Endothelial cell of umbilical vein (primary cell): ENCODE measurements at regions not wholly inside any gene's neighbourhood (a gene's known extent, or its start where the extent isn't known, plus 50 kb on each side); places are given as distances from the start of the nearest gene placed in this dataset.

Experiments
- BruUV-seq: library from RNA; stranded (reverse); fragments of 400-500 nt; replicated peaks from 2 replicates; lab custom pipeline; 2021; lab: Mats Ljungman, UMichigan
- CTCF ChIA-PET: fragments of 300-600, 350-600 bp; sonication (Branson Sonifier 250); formaldehyde crosslinking; loops from one replicate; lab custom pipeline; 2021; ENCODE audit warnings: antibody characterized with exemption, inconsistent platforms; lab: Charles Lee
- POLR2A ChIA-PET: fragments of 300-600, 350-600 bp; sonication (Branson Sonifier 250); formaldehyde crosslinking; loops from one replicate; lab custom pipeline; 2021; ENCODE audit warnings: antibody characterized with exemption, inconsistent platforms; lab: Charles Lee
- DNase-seq: peaks from one replicate; pipeline ENCODE4 v3.0.0-alpha.2; 2011; ENCODE audit warnings: low read depth, low spot score
- FAIRE-seq: peaks from 2 replicates; lab custom pipeline; 2011; peaks lifted over from hg19 to GRCh38; lab: Jason Lieb, UNC
- H2AFZ ChIP-seq: 2 replicates; pipeline ENCODE4 v1.6.0; 2012; ENCODE audit warnings: low read depth, low read length, control low read depth, inconsistent platforms
- H3K27ac ChIP-seq: 2 replicates; pipeline ENCODE4 v1.5.1; 2011; ENCODE audit warnings: low read depth, mild to moderate bottlenecking, control low read depth, low read length, moderate library complexity; ENCODE audit not compliant: insufficient read depth
- H3K27me3 ChIP-seq, 2 experiments: 2 replicates each; pipeline versions ENCODE4 v1.6.0 to v1.6.1; 2011; ENCODE audit warnings: low read length in 2 of 2, mixed read lengths in 1 of 2; ENCODE audit not compliant: control insufficient read depth in 2 of 2, insufficient read depth in 2 of 2
- H3K36me3 ChIP-seq, 2 experiments: 2 replicates in 1 of 2; 3 replicates in 1 of 2; pipeline ENCODE4 v1.5.1; 2011; ENCODE audit warnings: low read length in 2 of 2, mild to moderate bottlenecking in 1 of 2, moderate library complexity in 1 of 2; ENCODE audit not compliant: control insufficient read depth in 2 of 2, insufficient read depth in 2 of 2; ENCODE audit errors: extremely low read depth in 1 of 2
- H3K4me1 ChIP-seq: 3 replicates; pipeline ENCODE4 v1.5.1; 2011; ENCODE audit warnings: mild to moderate bottlenecking, low read length; ENCODE audit not compliant: control insufficient read depth, insufficient read depth; ENCODE audit errors: extremely low read depth
- H3K4me2 ChIP-seq: 2 replicates; pipeline ENCODE4 v1.6.1; 2011; ENCODE audit warnings: low read length, control low read depth, mixed read lengths; ENCODE audit not compliant: insufficient read depth
- H3K4me3 ChIP-seq, 3 experiments: fragments of 200-600 bp in 1 of 3; sonication (generic), shearing (Covaris generic) in 1 of 3; replicated peaks in 1 of 3; 2 replicates each; pipeline ENCODE4 v1.5.1; 2011 to 2016; ENCODE audit warnings: control low read depth in 3 of 3, low read length in 3 of 3, mild to moderate bottlenecking in 2 of 3, inconsistent platforms in 1 of 3, low read depth in 1 of 3, moderate library complexity in 1 of 3; ENCODE audit not compliant: insufficient read depth in 1 of 3
- H3K79me2 ChIP-seq: 2 replicates; pipeline ENCODE4 v1.6.0; 2012; ENCODE audit warnings: low read length, inconsistent platforms; ENCODE audit not compliant: control insufficient read depth, insufficient read depth
- H3K9ac ChIP-seq: replicated peaks from 2 replicates; pipeline ENCODE3; 2011; ENCODE audit warnings: low read length, control low read depth; ENCODE audit not compliant: insufficient read depth; ENCODE audit errors: extremely low read depth
- H3K9me1 ChIP-seq: replicated peaks from 3 replicates; pipeline ENCODE4 v1.6.0; 2011; ENCODE audit warnings: mild to moderate bottlenecking, low read length; ENCODE audit not compliant: control insufficient read depth, insufficient read depth; ENCODE audit errors: extremely low read depth
- H3K9me3 ChIP-seq: replicated peaks from 2 replicates; pipeline ENCODE4 v1.5.1; 2012; ENCODE audit warnings: low read length, inconsistent platforms; ENCODE audit not compliant: control insufficient read depth, insufficient read depth
- H4K20me1 ChIP-seq: replicated peaks from 2 replicates; pipeline ENCODE3; 2011; ENCODE audit warnings: mild to moderate bottlenecking, low read length; ENCODE audit not compliant: control insufficient read depth, insufficient read depth; ENCODE audit errors: extremely low read depth
- EZH2 ChIP-seq: IDR thresholded peaks from 2 replicates; pipeline ENCODE4 v1.6.1; 2012; ENCODE audit warnings: borderline replicate concordance, low read depth, mild to moderate bottlenecking, moderate library complexity, low read length, inconsistent platforms; ENCODE audit not compliant: severe bottlenecking
- FOS ChIP-seq: IDR thresholded peaks from 2 replicates; pipeline ENCODE4 v1.6.1; 2011; ENCODE audit warnings: mild to moderate bottlenecking, low read length, moderate library complexity, borderline replicate concordance; ENCODE audit not compliant: insufficient read depth
- GATA2 ChIP-seq: IDR thresholded peaks from 2 replicates; pipeline ENCODE4 v1.7.0; 2011; ENCODE audit warnings: low read depth, mild to moderate bottlenecking, moderate library complexity, mixed read lengths, low read length; ENCODE audit not compliant: insufficient read length, insufficient read depth
- JUN ChIP-seq: IDR thresholded peaks from 2 replicates; pipeline ENCODE4 v1.6.1; 2011; ENCODE audit warnings: borderline replicate concordance, low read depth; ENCODE audit not compliant: insufficient read length, insufficient read depth
- MYC ChIP-seq: IDR thresholded peaks from one replicate; pipeline ENCODE4 v1.6.1; 2011; ENCODE audit warnings: mild to moderate bottlenecking, low read depth, low read length
- POLR2A ChIP-seq: IDR thresholded peaks from 2 replicates; pipeline ENCODE4 v1.6.1; 2012; ENCODE audit warnings: low read depth, mild to moderate bottlenecking, control low read depth, low read length
- POLR2AphosphoS5 ChIP-seq: IDR thresholded peaks from 2 replicates; pipeline ENCODE4 v1.6.1; 2012; ENCODE audit warnings: low read depth, mild to moderate bottlenecking, control low read depth, low read length, moderate library complexity; ENCODE audit not compliant: insufficient read depth
- dilution Hi-C: fragments of 300-500 bp; cut with MboI; formaldehyde crosslinking; loops from one replicate; pipeline ENCODE4 v1.15.0; 2019; ENCODE audit warnings: low sequenced_read_pairs; ENCODE audit not compliant: extremely low pct_ligation_motif_present
- intact Hi-C: fragments of 100-400 bp; cut with micrococcal nuclease; formaldehyde crosslinking; loops from one replicate; pipeline ENCODE4 v1.10.0; 2022
- TF ChIP-seq, protein P1 (sequence below): IDR thresholded peaks from 2 replicates; pipeline ENCODE4 v1.6.1; 2011; ENCODE audit not compliant: insufficient read depth, insufficient read length
- TF ChIP-seq, protein P2 (sequence below), 2 donors: IDR thresholded peaks; 1 replicate in 1 of 2; 2 replicates in 1 of 2; pipeline ENCODE4 v1.5.1; 2011; ENCODE audit warnings: low read length in 2 of 2, mild to moderate bottlenecking in 2 of 2, moderate library complexity in 2 of 2, control low read depth in 1 of 2, inconsistent platforms in 1 of 2, low read depth in 1 of 2; ENCODE audit not compliant: insufficient read depth in 1 of 2; ENCODE audit errors: extremely low read depth in 1 of 2

DNA sequence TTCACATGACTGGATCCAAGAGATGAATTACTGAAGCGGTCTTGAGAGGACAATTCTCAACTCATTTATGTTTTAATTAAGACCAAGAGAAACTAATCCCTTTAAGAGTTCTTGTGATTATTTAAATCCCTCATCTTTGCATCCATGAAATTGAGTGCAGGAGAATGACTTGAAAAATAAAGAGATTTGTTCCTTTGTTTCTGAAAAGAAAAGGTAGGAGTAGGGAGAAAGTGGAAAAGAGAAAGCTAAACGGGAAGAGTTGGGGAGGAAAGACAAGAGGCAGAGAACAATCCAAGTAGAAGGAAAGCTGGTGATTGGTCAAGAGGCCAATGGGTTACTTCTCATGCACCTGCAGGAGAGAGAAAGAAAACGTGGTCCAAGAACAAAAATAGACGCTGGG, 75.2 kb upstream of the SOX4 start:
- FAIRE-seq, result no peak
- POLR2A ChIA-PET, result no interaction called here
- Histone ChIP-seq H3K27me3 (peaks cover 0 to 4% of the 10 kb centered on the region in 2 experiments), H3K9ac (no peak overlapping the region), H4K20me1 (no peaks in the 10 kb centered on the region), H3K79me2 (no peaks in the 10 kb centered on the region), H3K4me1 (no peaks in the 10 kb centered on the region), H3K9me3 (no peaks in the 10 kb centered on the region), H2AFZ (no peak overlapping the region), H3K9me1 (no peaks in the 10 kb centered on the region), H3K4me3 (no peak overlapping the region), H3K4me2 (no peak overlapping the region), H3K27ac (no peak overlapping the region), H3K36me3 (no peaks in the 10 kb centered on the region)
- CTCF ChIA-PET, result no interaction called here
- intact Hi-C loops (no loop called here), dilution Hi-C loops (no loop called here)
- BruUV-seq, result no TSS peak
- TF ChIP-seq FOS, result no peak
- DNase-seq, result no peak

DNA sequence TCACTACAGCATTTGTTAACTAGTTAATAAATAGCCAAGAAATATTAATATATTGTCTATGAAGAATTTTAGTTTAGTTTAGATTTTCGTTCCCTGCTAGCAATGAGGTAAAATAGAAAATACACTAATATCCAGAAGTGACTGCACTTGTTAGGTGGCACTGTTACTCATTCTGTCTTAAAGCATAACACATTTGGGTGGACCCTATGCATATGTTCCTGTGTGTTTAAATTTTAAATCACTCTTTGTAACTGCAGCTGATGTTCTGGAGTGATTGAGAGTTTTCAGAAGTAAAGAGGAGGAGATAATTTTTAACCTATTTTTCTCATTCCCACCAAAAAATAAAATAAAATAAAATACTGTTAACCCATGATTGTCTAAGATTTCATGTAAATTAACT, 73.9 kb upstream of the SOX4 start:
- H2AFZ ChIP-seq, result no peak overlapping the region
- H3K4me3 ChIP-seq, result no peak overlapping the region
- CTCF ChIA-PET, result no interaction called here
- no peaks in the 10 kb centered on the region for H3K36me3 ChIP-seq
- FAIRE-seq (no peak), DNase-seq (no peak)
- POLR2A ChIA-PET, result no interaction called here
- H3K27me3 ChIP-seq, result peaks cover 0 to 4% of the 10 kb centered on the region in 2 experiments
- no peaks in the 10 kb centered on the region for H3K4me1 ChIP-seq
- intact Hi-C loops (no loop called here), dilution Hi-C loops (no loop called here)
- TF ChIP-seq POLR2A, result no peak
- TF ChIP-seq FOS, result no peak
- TF ChIP-seq EZH2, result no peak
- no peak for TF ChIP-seq JUN
- TF ChIP-seq, protein P1, sequence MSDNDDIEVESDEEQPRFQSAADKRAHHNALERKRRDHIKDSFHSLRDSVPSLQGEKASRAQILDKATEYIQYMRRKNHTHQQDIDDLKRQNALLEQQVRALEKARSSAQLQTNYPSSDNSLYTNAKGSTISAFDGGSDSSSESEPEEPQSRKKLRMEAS, result no peak
- TF ChIP-seq GATA2, result no peak
- no peak for TF ChIP-seq POLR2AphosphoS5
- no peak for TF ChIP-seq MYC
- TF ChIP-seq, protein P2, sequence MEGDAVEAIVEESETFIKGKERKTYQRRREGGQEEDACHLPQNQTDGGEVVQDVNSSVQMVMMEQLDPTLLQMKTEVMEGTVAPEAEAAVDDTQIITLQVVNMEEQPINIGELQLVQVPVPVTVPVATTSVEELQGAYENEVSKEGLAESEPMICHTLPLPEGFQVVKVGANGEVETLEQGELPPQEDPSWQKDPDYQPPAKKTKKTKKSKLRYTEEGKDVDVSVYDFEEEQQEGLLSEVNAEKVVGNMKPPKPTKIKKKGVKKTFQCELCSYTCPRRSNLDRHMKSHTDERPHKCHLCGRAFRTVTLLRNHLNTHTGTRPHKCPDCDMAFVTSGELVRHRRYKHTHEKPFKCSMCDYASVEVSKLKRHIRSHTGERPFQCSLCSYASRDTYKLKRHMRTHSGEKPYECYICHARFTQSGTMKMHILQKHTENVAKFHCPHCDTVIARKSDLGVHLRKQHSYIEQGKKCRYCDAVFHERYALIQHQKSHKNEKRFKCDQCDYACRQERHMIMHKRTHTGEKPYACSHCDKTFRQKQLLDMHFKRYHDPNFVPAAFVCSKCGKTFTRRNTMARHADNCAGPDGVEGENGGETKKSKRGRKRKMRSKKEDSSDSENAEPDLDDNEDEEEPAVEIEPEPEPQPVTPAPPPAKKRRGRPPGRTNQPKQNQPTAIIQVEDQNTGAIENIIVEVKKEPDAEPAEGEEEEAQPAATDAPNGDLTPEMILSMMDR (IDR thresholded peaks at IDR 0.05; ENCODE audit: extremely low read depth in 1 of 2, insufficient read depth in 1 of 2, low read depth in 1 of 2, low read length in 2 of 2), result no peak
- no peaks in the 10 kb centered on the region for H3K79me2 ChIP-seq
- no peaks in the 10 kb centered on the region for H3K9me1 ChIP-seq
- H3K27ac ChIP-seq, result no peak overlapping the region
- H3K9me3 ChIP-seq, result no peaks in the 10 kb centered on the region
- H3K4me2 ChIP-seq, result no peak overlapping the region
- no peak overlapping the region for H3K9ac ChIP-seq
- BruUV-seq, result no TSS peak
- H4K20me1 ChIP-seq, result no peaks in the 10 kb centered on the region
